GM18867 (cell line): ENCODE measurements at regions not wholly inside any gene's neighbourhood (a gene's known extent, or its start where the extent isn't known, plus 50 kb on each side); places are given as distances from the start of the nearest gene placed in this dataset.
A peak's percentile ranks its signal among the peaks of the same experiment; 100 is the strongest.

ENCODE experiments used
- ATAC-seq: cut with Tn5 transposase; IDR thresholded peaks from one replicate; pipeline ENCODE4 v1.9.1; 2021; ENCODE audit warnings: mild to moderate bottlenecking, moderate library complexity; ENCODE audit not compliant: unreplicated experiment

DNA sequence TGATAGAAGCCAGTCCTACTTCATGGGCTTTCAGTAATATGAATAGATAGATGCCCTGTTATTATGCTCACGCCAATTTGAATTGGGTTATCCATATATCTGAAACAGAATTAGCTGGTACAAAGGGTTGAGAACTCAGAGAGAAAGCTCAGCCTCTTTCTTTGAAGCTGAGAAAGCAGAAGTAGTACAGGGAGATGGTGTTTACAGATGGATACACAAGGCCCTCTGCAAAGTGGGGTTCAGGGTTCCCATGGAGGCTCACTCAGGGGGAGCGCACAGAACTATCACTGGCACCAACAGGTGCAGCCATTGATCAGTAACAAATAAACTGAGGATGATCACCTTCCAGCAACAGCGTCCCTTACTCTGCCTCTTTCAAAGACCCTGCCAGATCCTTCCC is 349.7 kb downstream of the ICE1 start:
- ATAC-seq, result no peak

- ATAC-seq, result no peak
Measured at GRCh38 chr5:5770825-5771224, 348.3 kb downstream of the ICE1 start.

DNA sequence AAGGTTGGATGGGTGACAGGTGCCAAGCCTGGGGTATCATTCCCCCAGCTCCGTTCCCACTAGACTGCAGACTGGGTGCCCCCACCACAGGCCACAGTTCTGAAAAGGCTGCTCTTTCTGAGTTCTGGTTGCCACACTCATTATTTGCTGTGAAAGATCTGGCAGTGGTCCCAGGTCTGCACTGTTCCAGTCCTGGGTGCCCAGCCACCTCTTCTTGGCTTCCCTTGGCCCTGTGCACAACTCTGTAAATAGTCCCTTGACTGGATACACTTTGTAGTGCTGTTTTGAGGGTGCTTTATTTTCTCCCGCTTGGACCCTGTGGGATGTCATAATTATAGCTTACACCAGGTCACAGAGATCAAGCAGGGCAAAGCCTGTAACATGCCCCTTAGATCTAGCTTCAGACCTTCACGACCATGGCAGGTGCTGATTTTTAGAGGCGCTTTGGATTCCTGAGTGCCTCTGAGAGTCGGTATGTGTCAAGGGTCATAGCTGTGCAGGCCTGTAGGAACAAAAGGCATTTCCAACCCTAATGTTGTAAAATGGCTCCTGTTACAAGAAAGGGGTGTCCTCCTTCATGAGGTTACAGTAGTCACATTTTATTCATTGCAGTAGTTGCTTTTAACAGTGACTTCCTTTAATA is 344.9 kb downstream of the ICE1 start:
- no peak for ATAC-seq

- ATAC-seq, result no peak
Measured at GRCh38 chr5:5765066-5765850, 342.8 kb downstream of the ICE1 start.

- no peak for ATAC-seq
Measured at GRCh38 chr5:5764246-5764645, 341.8 kb downstream of the ICE1 start.

GRCh38 chr5:5756762-5757161 is 334.3 kb downstream of the ICE1 start:
- ATAC-seq, result no peak

DNA sequence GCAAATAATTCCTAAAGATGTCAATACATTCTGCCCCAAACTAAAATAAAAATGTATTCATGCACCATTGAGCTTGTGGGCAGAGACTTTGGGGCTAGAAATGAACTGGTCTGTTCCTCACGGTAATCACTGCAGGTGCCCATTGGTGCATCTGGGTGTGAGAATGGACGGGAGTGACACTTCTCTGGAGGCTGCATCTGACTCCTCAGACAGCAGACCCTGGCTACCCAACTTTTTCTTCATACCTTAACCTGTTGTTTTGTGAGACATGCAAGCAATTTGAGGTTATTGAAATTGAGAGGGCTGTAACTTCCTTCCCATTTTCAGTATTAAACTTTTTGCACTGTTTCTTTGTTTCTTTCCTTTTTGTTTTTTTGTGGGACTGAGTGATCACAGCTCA is 333.4 kb downstream of the ICE1 start:
- peak; percentile 60 for ATAC-seq

GRCh38 chr5:5752844-5753243 is 330.4 kb downstream of the ICE1 start:
- ATAC-seq, result peak; percentile 62

- ATAC-seq, result no peak
Measured at GRCh38 chr5:5751987-5752386, 329.5 kb downstream of the ICE1 start.

DNA sequence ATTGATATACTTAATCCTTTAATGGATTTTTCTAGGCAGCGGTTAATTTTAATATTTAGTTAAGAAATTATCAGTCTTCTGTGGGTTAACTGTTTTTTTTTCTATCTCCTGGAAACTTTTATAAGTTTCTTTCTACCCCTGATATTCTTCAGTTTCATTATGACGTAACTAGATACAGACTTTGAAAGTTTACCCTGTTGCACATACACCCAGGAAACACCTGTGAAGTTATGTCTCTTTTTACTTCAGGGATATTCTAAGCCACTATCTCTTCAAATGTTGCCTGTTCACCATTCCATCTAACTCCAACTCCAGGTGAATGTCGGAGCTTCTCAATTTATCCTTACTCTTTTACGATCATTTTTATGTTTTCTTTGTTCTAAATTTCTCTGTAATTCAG is 329.0 kb downstream of the ICE1 start:
- peak; percentile 37 for ATAC-seq

DNA sequence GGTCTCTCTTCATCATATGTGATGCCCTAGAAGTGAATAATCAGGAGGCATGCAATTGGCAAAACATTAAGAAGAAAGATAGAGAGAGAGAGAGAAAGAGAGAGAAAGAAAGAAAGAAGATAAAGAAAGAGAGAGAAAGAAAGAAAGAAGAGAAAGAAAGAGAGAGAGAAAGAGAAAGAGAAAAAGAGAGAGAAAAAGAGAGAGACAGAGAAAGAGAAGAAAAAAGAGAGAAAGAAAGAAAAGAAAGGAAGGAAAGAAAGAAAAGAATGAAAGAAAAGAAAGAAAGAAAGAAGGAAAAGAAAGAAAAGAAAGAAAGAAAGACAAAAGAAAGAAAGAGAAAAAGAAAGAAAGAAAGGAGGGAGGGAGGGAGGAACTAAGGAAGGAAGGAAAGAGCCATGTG is 318.9 kb downstream of the ICE1 start:
- no peak for ATAC-seq

- peak; percentile 30 for ATAC-seq
Measured at GRCh38 chr5:5739490-5739945, 317.0 kb downstream of the ICE1 start.

- peak; percentile 81 for ATAC-seq
Measured at GRCh38 chr5:5738797-5739489, 316.5 kb downstream of the ICE1 start.

DNA sequence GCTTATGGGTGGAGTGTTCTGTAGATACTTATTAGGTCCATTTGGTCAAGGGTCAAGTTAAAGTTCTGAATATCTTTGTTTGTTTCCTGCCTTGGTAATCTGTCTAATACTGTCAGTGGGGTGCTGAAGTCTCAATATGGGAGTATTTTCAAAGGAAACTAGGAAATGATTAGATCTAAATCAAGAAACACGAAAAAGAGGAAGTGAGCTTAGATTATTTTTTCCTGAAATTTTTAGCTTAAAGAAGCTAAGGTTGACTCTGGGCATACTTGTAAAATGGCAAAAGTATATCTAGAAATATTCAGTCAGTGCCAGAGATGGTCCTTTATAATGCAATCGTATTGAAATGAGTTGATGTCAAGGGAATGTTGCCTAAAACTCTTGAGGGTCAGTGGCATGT is 313.5 kb downstream of the ICE1 start:
- ATAC-seq, result no peak

DNA sequence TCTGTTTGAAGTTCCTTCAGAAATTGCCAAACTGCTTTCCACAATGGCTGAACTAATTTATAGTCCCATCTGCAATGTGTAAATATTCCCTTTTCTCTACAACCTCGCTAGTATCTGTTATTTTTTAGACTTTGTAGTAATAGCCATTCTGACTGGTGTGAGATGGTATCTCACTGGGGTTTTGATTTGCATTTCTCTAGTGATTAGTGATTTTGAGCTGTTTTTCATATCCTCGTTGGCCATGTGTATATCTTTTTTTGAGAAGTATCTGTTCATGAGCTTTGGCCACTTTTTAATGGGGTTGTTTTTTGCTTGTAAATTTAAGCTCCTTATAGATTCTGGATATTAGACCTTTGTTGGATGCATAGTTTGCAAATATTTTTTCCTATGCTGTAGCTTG is 310.6 kb downstream of the ICE1 start:
- peak; percentile 78 for ATAC-seq

GRCh38 chr5:5726401-5726800 is 303.9 kb downstream of the ICE1 start:
- ATAC-seq, result no peak

DNA sequence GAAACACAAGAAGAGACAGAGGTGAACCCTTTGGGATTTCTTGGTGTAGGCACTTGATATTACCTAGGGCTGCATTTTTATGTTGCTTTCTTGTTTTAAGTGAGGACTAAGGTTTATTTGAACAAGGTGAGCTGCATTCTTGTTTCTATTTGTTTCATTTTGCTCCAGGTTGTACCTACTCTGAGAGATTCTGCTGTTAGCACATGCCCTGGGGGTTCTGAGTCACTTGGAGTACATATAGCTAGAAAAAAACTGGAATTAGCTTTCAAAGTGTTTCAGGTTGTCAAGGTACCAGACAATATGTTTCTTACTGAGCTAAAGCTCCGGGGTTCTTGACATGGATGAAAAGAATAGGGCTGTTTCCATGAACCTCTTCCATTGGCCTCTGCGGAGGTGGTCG is 299.4 kb downstream of the ICE1 start:
- no peak for ATAC-seq

GRCh38 chr5:5719292-5719691 is 296.8 kb downstream of the ICE1 start:
- no peak for ATAC-seq

DNA sequence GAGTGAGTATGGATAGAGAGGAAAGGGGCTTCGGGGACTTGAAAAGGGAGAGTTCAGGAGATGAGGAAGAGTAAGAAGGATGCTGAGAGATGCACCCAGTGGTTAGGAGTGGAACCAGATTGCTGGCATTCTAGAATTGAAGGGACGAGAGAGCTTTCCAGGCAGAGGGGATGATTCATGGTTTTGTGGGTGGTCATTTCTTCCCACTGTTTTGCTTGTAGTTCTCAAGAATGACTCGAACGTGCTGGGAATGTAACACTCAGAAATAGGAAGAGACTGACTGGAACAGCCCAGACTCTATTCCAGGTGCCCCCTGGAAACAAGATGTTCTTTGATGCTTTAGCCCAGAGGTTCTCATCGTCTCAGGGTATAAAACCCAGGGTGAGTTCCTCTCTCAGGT is 294.2 kb downstream of the ICE1 start:
- no peak for ATAC-seq

DNA sequence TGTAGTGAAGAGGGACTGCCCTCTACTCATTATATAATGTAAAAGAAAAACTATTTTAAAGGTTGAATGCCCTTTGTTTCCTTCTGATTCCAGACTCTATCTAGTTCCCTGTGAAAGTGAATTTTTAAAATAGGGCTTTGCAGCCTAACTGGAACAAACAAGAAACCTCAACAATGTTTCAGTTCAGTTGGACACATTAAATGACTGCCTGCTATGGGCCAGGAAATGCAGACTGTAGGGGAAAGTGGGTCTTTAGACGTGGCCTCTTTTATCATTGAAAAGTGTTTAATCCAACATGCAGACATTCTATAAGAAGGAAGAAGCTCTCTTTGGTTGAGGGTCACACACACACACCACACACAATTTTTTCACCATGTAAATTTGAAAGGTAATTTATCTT is 289.1 kb downstream of the ICE1 start:
- ATAC-seq, result no peak

DNA sequence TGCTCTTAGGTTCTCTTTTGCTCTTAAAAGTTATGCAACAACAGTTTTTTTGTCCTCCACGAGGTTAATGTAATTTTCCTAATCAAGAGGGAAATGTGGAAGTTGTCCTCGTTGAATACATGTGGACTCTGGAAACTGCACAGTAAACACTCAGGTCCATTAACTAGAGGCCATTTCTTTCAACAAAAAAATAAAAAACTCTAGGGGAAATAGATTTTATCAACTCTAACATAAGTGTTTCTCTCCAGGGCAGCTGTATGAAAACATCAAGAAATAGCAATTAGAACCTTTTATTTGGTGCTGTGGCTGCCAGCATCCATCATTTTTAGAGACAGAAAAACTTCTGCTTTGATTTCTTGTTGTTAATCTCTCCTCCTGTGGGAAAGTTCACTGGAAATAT is 288.6 kb downstream of the ICE1 start:
- no peak for ATAC-seq

- no peak for ATAC-seq
Measured at GRCh38 chr5:5710471-5710870, 288.0 kb downstream of the ICE1 start.
